ENCODE measurements at regions not wholly inside any gene's neighbourhood (a gene's known extent, or its start where the extent isn't known, plus 50 kb on each side); places are given as distances from the start of the nearest gene placed in this dataset.

GRCh38 chr13:80498433-80498832, 157.5 kb upstream of the SPRY2 start:
- TF ChIP-seq CTCF (IDR thresholded peaks at IDR 0.05) (no peak), POLR2AphosphoS5 (IDR thresholded peaks at IDR 0.05) (no peak), POLR2A (IDR thresholded peaks at IDR 0.05) (no peak)
